RWPE1 (cell line): ENCODE measurements at regions not wholly inside any gene's neighbourhood (a gene's known extent, or its start where the extent isn't known, plus 50 kb on each side); places are given as distances from the start of the nearest gene placed in this dataset.
A peak's percentile ranks its signal among the peaks of the same experiment; 100 is the strongest.

Experiments
- CTCF ChIA-PET: fragments of 350-600 bp; sonication (Branson Sonifier 250); formaldehyde crosslinking; extraction: SDS; loops from one replicate; lab custom pipeline; 2021; lab: Yijun Ruan, JAX
- POLR2A ChIA-PET: fragments of 400-600 bp; formaldehyde crosslinking; extraction: SDS; loops from one replicate; lab custom pipeline; 2020; ENCODE audit warnings: antibody characterized with exemption; ENCODE audit not compliant: low non-redundant PET; lab: Yijun Ruan, JAX
- DNase-seq: peaks from one replicate; pipeline ENCODE4 v3.0.0; 2012; ENCODE audit warnings: low spot score
- H3K27ac ChIP-seq: fragments of 450-650 bp; 2 replicates; pipeline ENCODE4 v1.5.1; 2017
- TF ChIP-seq, protein P1 (sequence below): fragments of 450-650 bp; conservative IDR thresholded peaks from 2 replicates; pipeline ENCODE4 v1.5.1; 2017; ENCODE audit warnings: low read depth, mild to moderate bottlenecking

DNA sequence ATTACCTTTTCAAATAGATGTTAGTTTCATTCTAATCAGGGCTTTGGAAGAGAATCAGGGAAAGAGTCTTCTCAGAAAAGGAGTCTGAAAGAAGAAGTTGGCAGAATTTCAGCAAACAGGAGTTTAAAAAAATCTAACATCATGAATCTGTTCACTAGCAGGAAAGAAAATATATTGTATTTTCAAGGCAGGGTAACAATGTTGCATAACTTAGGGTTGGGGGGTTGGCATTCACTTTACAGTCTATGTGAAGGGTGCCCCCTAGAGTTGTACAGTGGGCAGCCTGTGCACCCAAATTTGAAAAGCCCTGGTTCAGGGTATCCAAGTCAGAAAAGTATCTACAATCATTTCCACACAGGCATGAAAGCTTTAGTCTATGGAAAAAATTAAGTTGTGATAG lies 348.4 kb upstream of the SLC30A5 start:
- TF ChIP-seq, protein P1, sequence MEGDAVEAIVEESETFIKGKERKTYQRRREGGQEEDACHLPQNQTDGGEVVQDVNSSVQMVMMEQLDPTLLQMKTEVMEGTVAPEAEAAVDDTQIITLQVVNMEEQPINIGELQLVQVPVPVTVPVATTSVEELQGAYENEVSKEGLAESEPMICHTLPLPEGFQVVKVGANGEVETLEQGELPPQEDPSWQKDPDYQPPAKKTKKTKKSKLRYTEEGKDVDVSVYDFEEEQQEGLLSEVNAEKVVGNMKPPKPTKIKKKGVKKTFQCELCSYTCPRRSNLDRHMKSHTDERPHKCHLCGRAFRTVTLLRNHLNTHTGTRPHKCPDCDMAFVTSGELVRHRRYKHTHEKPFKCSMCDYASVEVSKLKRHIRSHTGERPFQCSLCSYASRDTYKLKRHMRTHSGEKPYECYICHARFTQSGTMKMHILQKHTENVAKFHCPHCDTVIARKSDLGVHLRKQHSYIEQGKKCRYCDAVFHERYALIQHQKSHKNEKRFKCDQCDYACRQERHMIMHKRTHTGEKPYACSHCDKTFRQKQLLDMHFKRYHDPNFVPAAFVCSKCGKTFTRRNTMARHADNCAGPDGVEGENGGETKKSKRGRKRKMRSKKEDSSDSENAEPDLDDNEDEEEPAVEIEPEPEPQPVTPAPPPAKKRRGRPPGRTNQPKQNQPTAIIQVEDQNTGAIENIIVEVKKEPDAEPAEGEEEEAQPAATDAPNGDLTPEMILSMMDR = peak; percentile 19; the same call in 1 of the 2 replicates
- H3K27ac ChIP-seq = no peak overlapping the region
- CTCF ChIA-PET = no interaction called here
- POLR2A ChIA-PET = no interaction called here
- no peak for DNase-seq

DNA sequence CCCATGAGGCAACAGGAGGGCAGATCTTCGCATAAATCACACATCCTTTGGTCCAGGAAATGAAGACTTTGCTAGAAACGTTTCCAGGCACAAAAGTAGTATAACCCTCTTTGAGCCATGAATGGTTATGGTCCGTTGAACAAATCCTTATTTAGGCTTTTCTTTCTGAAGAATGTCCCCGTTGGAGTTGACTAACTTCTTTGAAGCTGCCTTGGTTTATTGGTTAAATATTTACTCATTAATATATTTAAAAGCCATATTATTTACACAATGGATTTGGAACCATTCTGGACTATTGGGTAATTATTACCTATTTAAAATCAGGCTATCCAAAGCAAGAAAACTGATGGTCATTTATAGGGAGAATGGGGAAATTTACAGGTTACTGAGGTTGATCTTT lies 347.6 kb upstream of the SLC30A5 start:
- TF ChIP-seq, protein P1 = no peak
- no peak for DNase-seq
- H3K27ac ChIP-seq = no peak overlapping the region
- CTCF ChIA-PET = no interaction called here
- POLR2A ChIA-PET = no interaction called here

DNA sequence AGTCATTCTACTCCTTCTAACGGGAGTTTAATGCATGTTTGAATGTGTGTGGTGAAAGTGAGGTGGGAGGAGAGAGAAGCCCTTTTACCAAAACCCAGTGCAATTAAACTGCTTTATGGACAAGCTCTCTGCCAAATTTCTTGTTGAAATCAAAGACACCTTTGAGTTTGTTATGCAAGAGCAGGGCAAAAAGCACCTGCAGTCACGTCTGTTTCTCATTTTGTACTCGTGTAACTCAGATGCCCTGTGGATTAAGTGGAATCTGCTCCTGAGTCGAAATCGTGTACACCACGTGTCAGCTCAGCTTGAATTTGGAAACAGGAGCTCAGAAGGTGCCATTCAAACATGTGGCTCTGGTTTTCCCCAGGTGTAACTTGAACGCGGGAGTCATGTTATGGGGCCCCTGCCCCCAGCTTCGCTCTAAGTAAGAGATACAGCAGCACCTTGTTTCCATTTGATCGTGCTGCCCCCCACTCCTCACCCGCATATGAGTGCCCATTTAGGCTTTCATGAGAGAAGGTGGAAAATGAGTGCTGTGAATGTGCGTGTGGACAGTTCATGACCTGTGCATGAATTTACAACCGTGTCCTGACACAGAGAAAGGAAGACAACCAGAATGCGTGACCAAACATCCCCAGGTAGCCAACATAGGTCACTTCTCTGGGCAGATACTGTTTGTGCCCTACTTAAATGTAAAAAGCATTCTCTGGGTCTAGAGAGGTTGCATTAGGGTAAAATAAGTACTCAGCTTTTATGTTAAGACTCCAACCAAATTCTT lies 347.0 kb upstream of the SLC30A5 start:
- CTCF ChIA-PET = interaction anchor here (0.7 kb wide), 1 partner anchor 48 kb away, joined by 3 read pairs; no protein-coding TSS in a partner anchor
- POLR2A ChIA-PET = no interaction called here
- H3K27ac ChIP-seq = no peak overlapping the region; the same call in 1 of the 2 replicates
- TF ChIP-seq, protein P1 = no peak
- DNase-seq = no peak

DNA sequence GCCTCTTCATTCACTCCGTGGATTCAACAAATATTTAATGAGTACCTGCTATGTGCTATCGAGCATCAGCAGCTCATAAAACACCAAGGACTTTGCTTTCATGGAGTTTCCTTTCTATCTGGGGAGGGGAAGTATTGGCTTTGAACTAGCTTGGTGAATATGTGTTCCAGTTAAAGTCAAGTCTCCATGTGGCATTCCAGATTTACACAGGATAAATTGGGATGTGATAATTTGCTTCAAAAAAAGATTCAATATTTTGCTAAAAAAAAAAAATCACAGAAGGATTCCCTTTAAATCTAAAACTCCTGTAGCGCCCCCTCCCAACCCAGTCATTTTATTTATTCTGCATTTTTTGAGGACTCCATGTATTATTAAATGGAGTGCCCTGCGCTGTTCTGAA lies 346.3 kb upstream of the SLC30A5 start:
- ChIA-PET POLR2A (no interaction called here), CTCF (interaction anchor here (0.7 kb wide), 1 partner anchor 49 kb away, joined by 3 read pairs; no protein-coding TSS in a partner anchor)
- TF ChIP-seq, protein P1 = no peak
- no peak for DNase-seq
- no peak overlapping the region for H3K27ac ChIP-seq

DNA sequence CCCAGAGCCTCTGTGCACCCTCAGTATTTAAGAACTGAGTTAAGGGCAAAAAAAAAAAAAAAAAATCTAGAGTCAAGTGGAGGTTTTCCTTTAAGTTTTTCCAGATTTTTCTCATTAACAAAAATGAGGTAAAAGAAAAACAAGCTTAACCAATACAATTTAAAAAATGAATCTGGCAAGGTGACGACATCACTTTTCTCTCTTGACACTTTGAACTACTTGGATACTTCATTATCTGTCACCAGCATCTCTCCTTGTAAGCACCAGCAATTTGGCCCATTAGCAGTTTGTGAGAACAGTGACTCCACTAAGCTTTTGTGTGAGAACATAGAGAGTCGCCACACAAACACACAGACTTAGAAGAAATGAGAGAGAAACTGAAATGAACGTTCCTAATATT lies 345.7 kb upstream of the SLC30A5 start:
- CTCF ChIA-PET = interaction anchor here (0.6 to 0.7 kb wide), 2 partner anchors 382 to 674 kb away, joined by 3 to 6 read pairs; no protein-coding TSS in a partner anchor
- TF ChIP-seq, protein P1 = no peak
- DNase-seq = no peak
- POLR2A ChIA-PET = no interaction called here
- H3K27ac ChIP-seq = no peak overlapping the region

DNA sequence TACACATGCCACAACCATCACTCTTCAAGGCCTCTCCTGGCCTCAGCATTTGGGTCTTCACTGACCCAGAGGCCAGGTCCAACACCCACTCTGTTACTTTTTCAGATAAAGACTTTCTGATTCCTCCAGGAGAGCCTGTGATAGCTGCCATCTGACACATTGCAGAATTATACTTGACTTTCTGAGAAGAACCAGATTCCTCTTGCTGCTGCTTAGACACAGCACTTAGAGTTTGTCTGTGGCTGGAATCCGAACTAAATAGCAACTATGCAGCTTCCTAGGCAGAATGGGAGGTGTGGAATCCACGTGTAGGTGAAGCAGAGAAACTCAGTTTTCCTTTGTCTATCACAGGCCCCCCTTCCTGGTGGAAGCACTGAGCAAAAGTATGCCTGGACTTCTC lies 344.7 kb upstream of the SLC30A5 start:
- no peak for DNase-seq
- TF ChIP-seq, protein P1 = no peak
- ChIA-PET CTCF (no interaction called here), POLR2A (no interaction called here)
- no peak overlapping the region for H3K27ac ChIP-seq
